ENCODE measurements at regions not wholly inside any gene's neighbourhood (a gene's known extent, or its start where the extent isn't known, plus 50 kb on each side); places are given as distances from the start of the nearest gene placed in this dataset.

- TF ChIP-seq, protein P1, sequence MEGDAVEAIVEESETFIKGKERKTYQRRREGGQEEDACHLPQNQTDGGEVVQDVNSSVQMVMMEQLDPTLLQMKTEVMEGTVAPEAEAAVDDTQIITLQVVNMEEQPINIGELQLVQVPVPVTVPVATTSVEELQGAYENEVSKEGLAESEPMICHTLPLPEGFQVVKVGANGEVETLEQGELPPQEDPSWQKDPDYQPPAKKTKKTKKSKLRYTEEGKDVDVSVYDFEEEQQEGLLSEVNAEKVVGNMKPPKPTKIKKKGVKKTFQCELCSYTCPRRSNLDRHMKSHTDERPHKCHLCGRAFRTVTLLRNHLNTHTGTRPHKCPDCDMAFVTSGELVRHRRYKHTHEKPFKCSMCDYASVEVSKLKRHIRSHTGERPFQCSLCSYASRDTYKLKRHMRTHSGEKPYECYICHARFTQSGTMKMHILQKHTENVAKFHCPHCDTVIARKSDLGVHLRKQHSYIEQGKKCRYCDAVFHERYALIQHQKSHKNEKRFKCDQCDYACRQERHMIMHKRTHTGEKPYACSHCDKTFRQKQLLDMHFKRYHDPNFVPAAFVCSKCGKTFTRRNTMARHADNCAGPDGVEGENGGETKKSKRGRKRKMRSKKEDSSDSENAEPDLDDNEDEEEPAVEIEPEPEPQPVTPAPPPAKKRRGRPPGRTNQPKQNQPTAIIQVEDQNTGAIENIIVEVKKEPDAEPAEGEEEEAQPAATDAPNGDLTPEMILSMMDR (IDR thresholded peaks at IDR 0.05): no peak
- TF ChIP-seq POLR2A (IDR thresholded peaks at IDR 0.05): no peak
Measured at GRCh38 chr20:55058938-55059337, 583.5 kb downstream of the DOK5 start.
